A549 (cell line): ENCODE measurements at regions not wholly inside any gene's neighbourhood (a gene's known extent, or its start where the extent isn't known, plus 50 kb on each side); places are given as distances from the start of the nearest gene placed in this dataset.

ENCODE experiments used
- ATAC-seq, 2 experiments: fragments of 200-7000 bp in 1 of 2; fragments of >200 bp in 1 of 2; cut with Nextera tagmentation in 1 of 2; cut with Tn5 transposase in 1 of 2; 3 replicates each; pipeline versions ENCODE4 v1.8.0 to v1.9.1; 2018 to 2020; ENCODE audit warnings: mild to moderate bottlenecking in 1 of 2, moderate library complexity in 1 of 2
- CTCF ChIA-PET: fragments of 300-600 bp; sonication (Branson Sonifier 250); formaldehyde crosslinking; extraction: SDS; loops from one replicate; lab custom pipeline; 2021; ENCODE audit warnings: antibody characterized with exemption, inconsistent platforms; lab: Yijun Ruan, JAX
- POLR2A ChIA-PET: fragments of 350-600 bp; formaldehyde crosslinking; extraction: SDS; loops from one replicate; lab custom pipeline; 2021; ENCODE audit warnings: antibody characterized with exemption, inconsistent platforms; lab: Yijun Ruan, JAX
- DNase-seq, 2 experiments: peaks; one replicate each; pipeline versions ENCODE4 v3.0.0 to v3.0.0-alpha.2; 2011 to 2016; ENCODE audit warnings: low read depth in 1 of 2, low spot score in 1 of 2
- FAIRE-seq: peaks from 2 replicates; lab custom pipeline; 2011; peaks lifted over from hg19 to GRCh38; lab: Jason Lieb, UNC
- H3K27ac ChIP-seq, 2 experiments: fragments of >200 bp; sonication (Bioruptor Twin); formaldehyde crosslinking; 3 replicates each; pipeline ENCODE4 v1.5.1; 2016 to 2017
- H3K4me1 ChIP-seq: fragments of >200 bp; sonication (Bioruptor Twin); formaldehyde crosslinking; 3 replicates; pipeline ENCODE4 v1.6.1; 2016
- H3K4me2 ChIP-seq: fragments of >200 bp; sonication (Bioruptor Twin); formaldehyde crosslinking; 3 replicates; pipeline ENCODE4 v1.6.1; 2016
- H3K4me3 ChIP-seq: fragments of >200 bp; sonication (Bioruptor Twin); formaldehyde crosslinking; 3 replicates; pipeline ENCODE4 v1.5.1; 2016
- H3K9me3 ChIP-seq: fragments of >200 bp; sonication (Bioruptor Twin); formaldehyde crosslinking; 3 replicates; pipeline ENCODE4 v1.6.1; 2016
- ATOH8 ChIP-seq: fragments of 250-450 bp; sonication (Bioruptor Pico); IDR thresholded peaks from 2 replicates; pipeline ENCODE4 v1.5.0; 2020; ENCODE audit warnings: low read depth, mild to moderate bottlenecking, moderate library complexity
- ESRRA ChIP-seq: fragments of 150-350 bp; IDR thresholded peaks from 2 replicates; pipeline ENCODE4 v1.6.1; 2014; ENCODE audit warnings: mild to moderate bottlenecking, low read length, borderline replicate concordance
- FOSL2 ChIP-seq, 2 experiments: fragments of 450-650 bp in 1 of 2; fragments of >200 bp in 1 of 2; sonication (Bioruptor Twin) in 1 of 2; formaldehyde crosslinking; IDR thresholded peaks; 2 replicates each; pipeline versions ENCODE4 v1.5.0 to v1.6.1; 2016 to 2020; ENCODE audit warnings: mild to moderate bottlenecking in 1 of 2, moderate library complexity in 1 of 2
- JUN ChIP-seq, 2 experiments: fragments of >200 bp; sonication (Bioruptor Twin); formaldehyde crosslinking; IDR thresholded peaks; 2 replicates in 1 of 2; 3 replicates in 1 of 2; pipeline ENCODE4 v1.6.1; 2016 to 2017
- NPAS2 ChIP-seq: fragments of 250-450 bp; sonication (Bioruptor Pico); IDR thresholded peaks from 2 replicates; pipeline ENCODE4 v1.8.0; 2022; ENCODE audit warnings: mild to moderate bottlenecking, moderate library complexity, borderline replicate concordance
- NR3C1 ChIP-seq: fragments of >200 bp; sonication (Bioruptor Twin); formaldehyde crosslinking; IDR thresholded peaks from 3 replicates; pipeline ENCODE4 v1.6.1; 2017
- POLR2A ChIP-seq: IDR thresholded peaks from 2 replicates; pipeline ENCODE4 v1.6.1; 2012; ENCODE audit warnings: mild to moderate bottlenecking, low read length
- RAD21 ChIP-seq, 2 experiments: fragments of >200 bp in 1 of 2; sonication (Bioruptor Twin) in 1 of 2; formaldehyde crosslinking in 1 of 2; IDR thresholded peaks in 1 of 2; conservative IDR thresholded peaks in 1 of 2; 2 replicates in 1 of 2; 3 replicates in 1 of 2; pipeline ENCODE4 v1.6.1; 2012 to 2018; ENCODE audit warnings: inconsistent platforms in 1 of 2
- RARB ChIP-seq: fragments of 250-450 bp; sonication (Bioruptor Pico); IDR thresholded peaks from 2 replicates; pipeline ENCODE4 v1.8.0; 2021; ENCODE audit warnings: mild to moderate bottlenecking, moderate library complexity
- TFCP2L1 ChIP-seq: fragments of 250-450 bp; sonication (Bioruptor Pico); IDR thresholded peaks from 2 replicates; pipeline ENCODE4 v1.5.0; 2021; ENCODE audit warnings: mild to moderate bottlenecking
- ZC3H11A ChIP-seq: fragments of 450-650 bp; IDR thresholded peaks from 2 replicates; pipeline ENCODE4 v1.6.1; 2014; ENCODE audit warnings: antibody characterized with exemption, mild to moderate bottlenecking
- ZFP36 ChIP-seq: fragments of 450-650 bp; IDR thresholded peaks from 2 replicates; pipeline ENCODE4 v1.6.1; 2014; ENCODE audit warnings: borderline replicate concordance; ENCODE audit not compliant: partially characterized antibody
- ZNF302 ChIP-seq: fragments of 250-450 bp; sonication (Bioruptor Pico); IDR thresholded peaks from 2 replicates; pipeline ENCODE4 v1.9.0; 2021; ENCODE audit warnings: inconsistent platforms, mild to moderate bottlenecking, moderate library complexity
- ZSCAN20 ChIP-seq: fragments of 250-450 bp; sonication (Bioruptor Pico); IDR thresholded peaks from 2 replicates; pipeline ENCODE4 v1.8.0; 2022; ENCODE audit warnings: mild to moderate bottlenecking, moderate library complexity
- WGBS: methylation state at CpG from one replicate; pipeline ENCODE4 v1.1.6; 2017; ENCODE audit errors: missing lambda C conversion rate; 5-methylcytosine and 5-hydroxymethylcytosine counted together
- TF ChIP-seq, protein P1 (sequence below): IDR thresholded peaks from 2 replicates; pipeline ENCODE4 v1.6.1; 2012
- TF ChIP-seq, protein P2 (sequence below): IDR thresholded peaks from 2 replicates; pipeline ENCODE4 v1.6.1; 2012; ENCODE audit warnings: low read depth, borderline replicate concordance
- TF ChIP-seq, protein P3 (sequence below): fragments of 200-600 bp; sonication (generic); IDR thresholded peaks from 2 replicates; pipeline ENCODE4 v1.6.1; 2016; ENCODE audit warnings: antibody characterized with exemption, mild to moderate bottlenecking, moderate library complexity
- TF ChIP-seq, protein P4 (sequence below): fragments of 150-350 bp; IDR thresholded peaks from 2 replicates; pipeline ENCODE4 v1.6.1; 2014; ENCODE audit warnings: low read depth, mild to moderate bottlenecking, low read length

DNA sequence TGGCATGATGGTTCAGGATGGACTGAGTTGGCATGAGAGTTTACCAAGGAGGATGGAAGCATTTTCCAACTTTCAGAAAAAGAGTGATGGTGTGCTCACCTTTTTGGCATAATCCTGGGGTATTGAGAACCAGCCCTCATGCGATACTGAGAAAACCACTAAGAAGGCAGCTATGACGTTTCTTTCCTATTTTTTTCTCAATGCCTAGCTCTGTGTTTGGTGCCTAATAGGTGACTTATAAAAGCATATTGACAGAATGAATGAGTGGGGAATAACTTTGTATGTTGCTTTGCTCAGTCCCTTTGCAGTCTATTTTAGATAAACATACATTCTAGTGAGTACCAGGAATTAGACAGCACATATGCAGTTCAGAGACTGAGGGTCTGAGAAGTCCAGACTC is 816.3 kb downstream of the DHX35 start:
- CTCF ChIA-PET: no interaction called here
- TF ChIP-seq FOSL2 (IDR thresholded peaks at IDR 0.05): no peak
- no peak for TF ChIP-seq FOSL2 (CRISPR knock-in tag; IDR thresholded peaks at IDR 0.05)
- no peak for TF ChIP-seq NR3C1
- no peak for TF ChIP-seq ESRRA
- TF ChIP-seq NPAS2 (CRISPR knock-in tag): no peak
- no peak for TF ChIP-seq TFCP2L1 (CRISPR knock-in tag)
- DNase-seq (no peak), FAIRE-seq (no peak), ATAC-seq (no peak)
- POLR2A ChIA-PET: no interaction called here
- Histone ChIP-seq H3K27ac (no peak overlapping the region), H3K9me3 (no peaks in the 10 kb centered on the region), H3K4me3 (no peak overlapping the region), H3K4me1 (no peaks in the 10 kb centered on the region), H3K4me2 (no peak overlapping the region)
- 15% methylated on average over 2 of the region's 2 CpGs for WGBS

DNA sequence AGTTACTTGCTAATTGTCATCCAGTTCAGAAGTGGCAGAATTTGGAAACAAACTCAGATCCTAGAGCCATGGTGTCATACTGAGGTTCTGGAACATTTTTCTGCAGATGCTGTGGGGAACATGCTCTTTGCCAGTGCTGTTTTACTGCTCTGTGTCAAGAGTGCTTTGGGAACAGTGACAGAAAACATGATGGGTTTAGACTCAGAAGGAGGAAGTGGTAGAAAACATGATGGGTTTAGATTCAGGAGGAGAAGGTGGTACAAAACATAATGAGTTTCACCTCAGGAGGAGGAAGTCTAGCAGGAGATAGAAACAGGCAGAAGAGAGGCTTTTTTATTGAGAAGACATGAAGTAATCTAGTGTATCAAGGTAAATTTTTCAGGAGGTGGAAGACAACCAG is 815.5 kb downstream of the DHX35 start:
- Histone ChIP-seq H3K27ac (no peak overlapping the region), H3K9me3 (no peaks in the 10 kb centered on the region), H3K4me3 (no peak overlapping the region), H3K4me2 (no peak overlapping the region), H3K4me1 (no peaks in the 10 kb centered on the region)
- ChIA-PET POLR2A (no interaction called here), CTCF (no interaction called here)
- DNase-seq (no peak), ATAC-seq (no peak), FAIRE-seq (no peak)
- TF ChIP-seq ZNF302: no peak
- TF ChIP-seq RAD21 (conservative IDR thresholded peaks at IDR 0.05 in 1 of 2, IDR thresholded peaks at IDR 0.05 in 1 of 2): no peak
- TF ChIP-seq ATOH8 (CRISPR knock-in tag): no peak
- TF ChIP-seq, protein P1, sequence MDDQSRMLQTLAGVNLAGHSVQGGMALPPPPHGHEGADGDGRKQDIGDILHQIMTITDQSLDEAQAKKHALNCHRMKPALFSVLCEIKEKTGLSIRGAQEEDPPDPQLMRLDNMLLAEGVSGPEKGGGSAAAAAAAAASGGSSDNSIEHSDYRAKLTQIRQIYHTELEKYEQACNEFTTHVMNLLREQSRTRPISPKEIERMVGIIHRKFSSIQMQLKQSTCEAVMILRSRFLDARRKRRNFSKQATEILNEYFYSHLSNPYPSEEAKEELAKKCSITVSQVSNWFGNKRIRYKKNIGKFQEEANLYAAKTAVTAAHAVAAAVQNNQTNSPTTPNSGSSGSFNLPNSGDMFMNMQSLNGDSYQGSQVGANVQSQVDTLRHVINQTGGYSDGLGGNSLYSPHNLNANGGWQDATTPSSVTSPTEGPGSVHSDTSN: no peak
- TF ChIP-seq, protein P2, sequence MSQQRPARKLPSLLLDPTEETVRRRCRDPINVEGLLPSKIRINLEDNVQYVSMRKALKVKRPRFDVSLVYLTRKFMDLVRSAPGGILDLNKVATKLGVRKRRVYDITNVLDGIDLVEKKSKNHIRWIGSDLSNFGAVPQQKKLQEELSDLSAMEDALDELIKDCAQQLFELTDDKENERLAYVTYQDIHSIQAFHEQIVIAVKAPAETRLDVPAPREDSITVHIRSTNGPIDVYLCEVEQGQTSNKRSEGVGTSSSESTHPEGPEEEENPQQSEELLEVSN: no peak
- TF ChIP-seq POLR2A: no peak
- TF ChIP-seq, protein P3, sequence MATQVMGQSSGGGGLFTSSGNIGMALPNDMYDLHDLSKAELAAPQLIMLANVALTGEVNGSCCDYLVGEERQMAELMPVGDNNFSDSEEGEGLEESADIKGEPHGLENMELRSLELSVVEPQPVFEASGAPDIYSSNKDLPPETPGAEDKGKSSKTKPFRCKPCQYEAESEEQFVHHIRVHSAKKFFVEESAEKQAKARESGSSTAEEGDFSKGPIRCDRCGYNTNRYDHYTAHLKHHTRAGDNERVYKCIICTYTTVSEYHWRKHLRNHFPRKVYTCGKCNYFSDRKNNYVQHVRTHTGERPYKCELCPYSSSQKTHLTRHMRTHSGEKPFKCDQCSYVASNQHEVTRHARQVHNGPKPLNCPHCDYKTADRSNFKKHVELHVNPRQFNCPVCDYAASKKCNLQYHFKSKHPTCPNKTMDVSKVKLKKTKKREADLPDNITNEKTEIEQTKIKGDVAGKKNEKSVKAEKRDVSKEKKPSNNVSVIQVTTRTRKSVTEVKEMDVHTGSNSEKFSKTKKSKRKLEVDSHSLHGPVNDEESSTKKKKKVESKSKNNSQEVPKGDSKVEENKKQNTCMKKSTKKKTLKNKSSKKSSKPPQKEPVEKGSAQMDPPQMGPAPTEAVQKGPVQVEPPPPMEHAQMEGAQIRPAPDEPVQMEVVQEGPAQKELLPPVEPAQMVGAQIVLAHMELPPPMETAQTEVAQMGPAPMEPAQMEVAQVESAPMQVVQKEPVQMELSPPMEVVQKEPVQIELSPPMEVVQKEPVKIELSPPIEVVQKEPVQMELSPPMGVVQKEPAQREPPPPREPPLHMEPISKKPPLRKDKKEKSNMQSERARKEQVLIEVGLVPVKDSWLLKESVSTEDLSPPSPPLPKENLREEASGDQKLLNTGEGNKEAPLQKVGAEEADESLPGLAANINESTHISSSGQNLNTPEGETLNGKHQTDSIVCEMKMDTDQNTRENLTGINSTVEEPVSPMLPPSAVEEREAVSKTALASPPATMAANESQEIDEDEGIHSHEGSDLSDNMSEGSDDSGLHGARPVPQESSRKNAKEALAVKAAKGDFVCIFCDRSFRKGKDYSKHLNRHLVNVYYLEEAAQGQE: no peak
- no peak for TF ChIP-seq ZC3H11A
- no peak for TF ChIP-seq JUN (IDR thresholded peaks at IDR 0.05)
- no peak for TF ChIP-seq RARB (CRISPR knock-in tag)
- TF ChIP-seq ZFP36: no peak
- TF ChIP-seq, protein P4, sequence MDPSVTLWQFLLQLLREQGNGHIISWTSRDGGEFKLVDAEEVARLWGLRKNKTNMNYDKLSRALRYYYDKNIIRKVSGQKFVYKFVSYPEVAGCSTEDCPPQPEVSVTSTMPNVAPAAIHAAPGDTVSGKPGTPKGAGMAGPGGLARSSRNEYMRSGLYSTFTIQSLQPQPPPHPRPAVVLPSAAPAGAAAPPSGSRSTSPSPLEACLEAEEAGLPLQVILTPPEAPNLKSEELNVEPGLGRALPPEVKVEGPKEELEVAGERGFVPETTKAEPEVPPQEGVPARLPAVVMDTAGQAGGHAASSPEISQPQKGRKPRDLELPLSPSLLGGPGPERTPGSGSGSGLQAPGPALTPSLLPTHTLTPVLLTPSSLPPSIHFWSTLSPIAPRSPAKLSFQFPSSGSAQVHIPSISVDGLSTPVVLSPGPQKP: no peak
- no peak for TF ChIP-seq ZSCAN20 (CRISPR knock-in tag)
